GM23338 (cell line): ENCODE measurements at regions not wholly inside any gene's neighbourhood (a gene's known extent, or its start where the extent isn't known, plus 50 kb on each side); places are given as distances from the start of the nearest gene placed in this dataset.

Experiments used
- ATAC-seq: fragments of 200-7000 bp; cut with Tn5 transposase; 3 replicates; pipeline ENCODE4 v1.9.1; 2020
- DNase-seq: peaks from one replicate; pipeline ENCODE4 v3.0.0-alpha.2; 2015; ENCODE audit warnings: low spot score
- H2AFZ ChIP-seq: fragments of 200-600 bp; sonication (generic); 2 replicates; pipeline ENCODE4 v1.8.0; 2016; ENCODE audit warnings: antibody characterized with exemption, mild to moderate bottlenecking, moderate library complexity
- H3F3A ChIP-seq: fragments of 200-600 bp; sonication (generic); replicated peaks from 2 replicates; pipeline ENCODE4 v1.8.0; 2017; ENCODE audit warnings: antibody characterized with exemption, mixed run types, low read depth
- H3K27ac ChIP-seq: fragments of 200-600 bp; sonication (generic); 2 replicates; pipeline ENCODE4 v1.6.1; 2016; ENCODE audit warnings: low read depth
- H3K27me3 ChIP-seq: fragments of 200-600 bp; sonication (generic); 2 replicates; pipeline ENCODE4 v1.8.0; 2016; ENCODE audit warnings: mild to moderate bottlenecking, mixed run types, moderate library complexity; ENCODE audit not compliant: insufficient read depth
- H3K36me3 ChIP-seq: fragments of 200-600 bp; sonication (generic); 2 replicates; pipeline ENCODE4 v1.8.0; 2016; ENCODE audit warnings: mild to moderate bottlenecking; ENCODE audit not compliant: insufficient read depth
- H3K4me1 ChIP-seq: fragments of 200-600 bp; sonication (generic); 2 replicates; pipeline ENCODE4 v1.8.0; 2016; ENCODE audit warnings: mild to moderate bottlenecking, moderate library complexity; ENCODE audit not compliant: insufficient read depth
- H3K4me2 ChIP-seq: fragments of 200-600 bp; sonication (generic); 2 replicates; pipeline ENCODE4 v1.7.1; 2017; ENCODE audit warnings: mixed run types
- H3K4me3 ChIP-seq: fragments of 200-600 bp; sonication (generic); 2 replicates; pipeline ENCODE4 v1.6.1; 2016; ENCODE audit warnings: mixed run types
- H3K79me2 ChIP-seq: fragments of 200-600 bp; sonication (generic); replicated peaks from 2 replicates; pipeline ENCODE4 v1.8.0; 2017; ENCODE audit warnings: mild to moderate bottlenecking; ENCODE audit not compliant: insufficient read depth
- H3K9me2 ChIP-seq: fragments of 200-600 bp; sonication (generic); 2 replicates; pipeline ENCODE4 v1.8.0; 2017; ENCODE audit not compliant: insufficient read depth
- H4K20me1 ChIP-seq: fragments of 200-600 bp; sonication (generic); replicated peaks from 2 replicates; pipeline ENCODE4 v1.8.0; 2017; ENCODE audit warnings: mild to moderate bottlenecking; ENCODE audit not compliant: insufficient read depth
- H3K27ac Mint-ChIP-seq: 2 replicates; pipeline ENCODE4 v1.8.0; 2020; ENCODE audit warnings: inconsistent platforms, mild to moderate bottlenecking, moderate library complexity, mixed read lengths
- H3K27me3 Mint-ChIP-seq: 3 replicates; pipeline ENCODE4 v1.8.0; 2022; ENCODE audit warnings: low read depth, mild to moderate bottlenecking, moderate library complexity, mixed read lengths, inconsistent platforms; ENCODE audit not compliant: insufficient read depth, poor library complexity
- H3K36me3 Mint-ChIP-seq: 3 replicates; pipeline ENCODE4 v1.8.0; 2021; ENCODE audit warnings: low read depth, mild to moderate bottlenecking, inconsistent platforms, moderate library complexity, mixed read lengths
- H3K4me1 Mint-ChIP-seq: 3 replicates; pipeline ENCODE4 v1.8.0; 2020; ENCODE audit warnings: mild to moderate bottlenecking, inconsistent platforms, mixed read lengths
- H3K4me3 Mint-ChIP-seq: 3 replicates; pipeline ENCODE4 v1.8.0; 2021; ENCODE audit warnings: moderate library complexity, mild to moderate bottlenecking, inconsistent platforms, mixed read lengths
- H3K9me3 Mint-ChIP-seq: 3 replicates; pipeline ENCODE4 v1.8.0; 2020; ENCODE audit warnings: moderate library complexity, mild to moderate bottlenecking, inconsistent platforms, mixed read lengths
- CREB1 ChIP-seq: fragments of 250-450 bp; sonication (Bioruptor Pico); IDR thresholded peaks from 2 replicates; pipeline ENCODE4 v1.5.0; 2020; ENCODE audit warnings: low read depth, mild to moderate bottlenecking, moderate library complexity
- EZH2 ChIP-seq: fragments of 200-600 bp; sonication (generic); IDR thresholded peaks from one replicate; pipeline ENCODE4 v1.8.0; 2017; ENCODE audit warnings: antibody characterized with exemption, mild to moderate bottlenecking, low read depth; ENCODE audit not compliant: unreplicated experiment
- JUNB ChIP-seq: IDR thresholded peaks from one replicate; pipeline ENCODE4 v1.6.1; 2016; ENCODE audit warnings: antibody characterized with exemption; ENCODE audit not compliant: unreplicated experiment
- POLR2AphosphoS5 ChIP-seq: IDR thresholded peaks from 2 replicates; pipeline ENCODE4 v1.6.1; 2016; ENCODE audit warnings: antibody characterized with exemption, low read depth
- ZNF114 ChIP-seq: fragments of 250-450 bp; sonication (Bioruptor Pico); IDR thresholded peaks from 2 replicates; pipeline ENCODE4 v1.5.0; 2020; ENCODE audit warnings: mild to moderate bottlenecking, moderate library complexity
- ZNF331 ChIP-seq: fragments of 250-450 bp; sonication (Bioruptor Pico); IDR thresholded peaks from 2 replicates; pipeline ENCODE4 v1.5.0; 2020; ENCODE audit warnings: low read depth, mild to moderate bottlenecking, moderate library complexity
- TF ChIP-seq, protein P1 (sequence below): IDR thresholded peaks from one replicate; pipeline ENCODE4 v1.6.1; 2018; ENCODE audit warnings: antibody characterized with exemption; ENCODE audit not compliant: unreplicated experiment
- TF ChIP-seq, protein P2 (sequence below), 2 experiments: fragments of 200-600 bp in 1 of 2; sonication (generic) in 1 of 2; conservative IDR thresholded peaks; 2 replicates each; pipeline versions ENCODE4 v1.5.1 to v1.6.1; 2016 to 2017; ENCODE audit warnings: antibody characterized with exemption in 2 of 2, low read depth in 2 of 2, mild to moderate bottlenecking in 2 of 2, moderate library complexity in 1 of 2

DNA sequence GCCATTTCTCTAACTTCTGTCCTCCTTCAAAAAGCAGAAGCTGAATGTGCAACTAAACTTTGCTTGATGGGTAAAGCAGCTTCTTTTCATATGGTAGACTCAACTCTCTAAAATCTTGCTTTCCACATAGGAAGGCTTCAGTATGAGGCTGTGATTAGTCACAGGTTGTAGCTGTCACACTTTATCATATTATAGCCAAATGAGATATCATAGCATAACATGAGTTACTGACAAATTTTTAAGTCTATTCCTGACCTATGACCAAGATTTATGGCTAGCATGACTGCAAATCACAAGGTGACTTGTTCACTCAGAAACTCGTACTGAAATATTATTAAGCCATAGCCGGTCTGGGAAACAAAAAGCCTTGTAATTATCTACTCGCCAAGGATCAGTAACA, 998.6 kb downstream of the RPA4 start (continued):
- TF ChIP-seq, protein P1, sequence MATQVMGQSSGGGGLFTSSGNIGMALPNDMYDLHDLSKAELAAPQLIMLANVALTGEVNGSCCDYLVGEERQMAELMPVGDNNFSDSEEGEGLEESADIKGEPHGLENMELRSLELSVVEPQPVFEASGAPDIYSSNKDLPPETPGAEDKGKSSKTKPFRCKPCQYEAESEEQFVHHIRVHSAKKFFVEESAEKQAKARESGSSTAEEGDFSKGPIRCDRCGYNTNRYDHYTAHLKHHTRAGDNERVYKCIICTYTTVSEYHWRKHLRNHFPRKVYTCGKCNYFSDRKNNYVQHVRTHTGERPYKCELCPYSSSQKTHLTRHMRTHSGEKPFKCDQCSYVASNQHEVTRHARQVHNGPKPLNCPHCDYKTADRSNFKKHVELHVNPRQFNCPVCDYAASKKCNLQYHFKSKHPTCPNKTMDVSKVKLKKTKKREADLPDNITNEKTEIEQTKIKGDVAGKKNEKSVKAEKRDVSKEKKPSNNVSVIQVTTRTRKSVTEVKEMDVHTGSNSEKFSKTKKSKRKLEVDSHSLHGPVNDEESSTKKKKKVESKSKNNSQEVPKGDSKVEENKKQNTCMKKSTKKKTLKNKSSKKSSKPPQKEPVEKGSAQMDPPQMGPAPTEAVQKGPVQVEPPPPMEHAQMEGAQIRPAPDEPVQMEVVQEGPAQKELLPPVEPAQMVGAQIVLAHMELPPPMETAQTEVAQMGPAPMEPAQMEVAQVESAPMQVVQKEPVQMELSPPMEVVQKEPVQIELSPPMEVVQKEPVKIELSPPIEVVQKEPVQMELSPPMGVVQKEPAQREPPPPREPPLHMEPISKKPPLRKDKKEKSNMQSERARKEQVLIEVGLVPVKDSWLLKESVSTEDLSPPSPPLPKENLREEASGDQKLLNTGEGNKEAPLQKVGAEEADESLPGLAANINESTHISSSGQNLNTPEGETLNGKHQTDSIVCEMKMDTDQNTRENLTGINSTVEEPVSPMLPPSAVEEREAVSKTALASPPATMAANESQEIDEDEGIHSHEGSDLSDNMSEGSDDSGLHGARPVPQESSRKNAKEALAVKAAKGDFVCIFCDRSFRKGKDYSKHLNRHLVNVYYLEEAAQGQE = no peak
- no peak for TF ChIP-seq ZNF331 (CRISPR knock-in tag)
- TF ChIP-seq POLR2AphosphoS5 = no peak

DNA sequence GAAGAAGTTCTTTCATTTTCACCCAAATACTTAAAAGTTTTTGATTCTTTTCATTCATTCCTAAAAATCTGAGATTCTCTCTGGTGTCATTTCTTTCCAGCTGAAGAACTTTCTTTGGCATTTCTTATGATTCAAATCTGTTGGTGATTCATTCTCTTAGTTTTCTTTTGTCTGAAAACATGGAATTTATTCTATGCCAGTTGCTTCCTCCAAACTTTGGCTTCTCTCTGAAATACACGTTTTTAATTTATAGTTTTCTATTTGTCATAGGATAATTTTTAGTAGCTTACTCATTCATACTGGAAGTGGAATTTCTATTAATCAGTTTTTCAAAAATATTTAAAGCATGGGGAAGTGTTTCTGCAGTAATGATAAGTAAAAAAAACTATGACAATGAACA, 1012.0 kb downstream of the RPA4 start:
- DNase-seq = no peak
- H2AFZ ChIP-seq = no peak overlapping the region
- no peak for ATAC-seq
- Mint-ChIP-seq H3K9me3 (peaks cover 5% of the 10 kb centered on the region; the same call in 2 of the 3 replicates), H3K4me1 (peaks cover 6% of the 10 kb centered on the region; the same call in 2 of the 3 replicates), H3K36me3 (peaks cover 5% of the 10 kb centered on the region; the same call in 2 of the 3 replicates), H3K27ac (no peak overlapping the region), H3K27me3 (no peaks in the 10 kb centered on the region), H3K4me3 (no peak overlapping the region)
- H3K79me2 ChIP-seq = no peaks in the 10 kb centered on the region
- H3K4me2 ChIP-seq = no peak overlapping the region
- no peaks in the 10 kb centered on the region for H3K27me3 ChIP-seq
- no peak overlapping the region for H3K27ac ChIP-seq
- peaks cover 13% of the 10 kb centered on the region; the same call in 1 of the 2 replicates for H3K4me1 ChIP-seq
- H3K9me2 ChIP-seq = no peaks in the 10 kb centered on the region
- TF ChIP-seq, protein P1 = no peak
- no peak for TF ChIP-seq CREB1 (CRISPR knock-in tag)
- no peak for TF ChIP-seq EZH2
- TF ChIP-seq, protein P2, sequence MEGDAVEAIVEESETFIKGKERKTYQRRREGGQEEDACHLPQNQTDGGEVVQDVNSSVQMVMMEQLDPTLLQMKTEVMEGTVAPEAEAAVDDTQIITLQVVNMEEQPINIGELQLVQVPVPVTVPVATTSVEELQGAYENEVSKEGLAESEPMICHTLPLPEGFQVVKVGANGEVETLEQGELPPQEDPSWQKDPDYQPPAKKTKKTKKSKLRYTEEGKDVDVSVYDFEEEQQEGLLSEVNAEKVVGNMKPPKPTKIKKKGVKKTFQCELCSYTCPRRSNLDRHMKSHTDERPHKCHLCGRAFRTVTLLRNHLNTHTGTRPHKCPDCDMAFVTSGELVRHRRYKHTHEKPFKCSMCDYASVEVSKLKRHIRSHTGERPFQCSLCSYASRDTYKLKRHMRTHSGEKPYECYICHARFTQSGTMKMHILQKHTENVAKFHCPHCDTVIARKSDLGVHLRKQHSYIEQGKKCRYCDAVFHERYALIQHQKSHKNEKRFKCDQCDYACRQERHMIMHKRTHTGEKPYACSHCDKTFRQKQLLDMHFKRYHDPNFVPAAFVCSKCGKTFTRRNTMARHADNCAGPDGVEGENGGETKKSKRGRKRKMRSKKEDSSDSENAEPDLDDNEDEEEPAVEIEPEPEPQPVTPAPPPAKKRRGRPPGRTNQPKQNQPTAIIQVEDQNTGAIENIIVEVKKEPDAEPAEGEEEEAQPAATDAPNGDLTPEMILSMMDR (conservative IDR thresholded peaks at IDR 0.05; ENCODE audit: low read depth in 2 of 2) = no peak
- TF ChIP-seq ZNF114 = no peak
- TF ChIP-seq JUNB = no peak
- H3K4me3 ChIP-seq = no peak overlapping the region
- H3K36me3 ChIP-seq = no peaks in the 10 kb centered on the region
- H4K20me1 ChIP-seq = no peaks in the 10 kb centered on the region
- H3F3A ChIP-seq = no peaks in the 10 kb centered on the region
